T-helper 17 cell (primary cell): ENCODE measurements at regions not wholly inside any gene's neighbourhood (a gene's known extent, or its start where the extent isn't known, plus 50 kb on each side); places are given as distances from the start of the nearest gene placed in this dataset.
"Not testable (repeated sequence)": the region's sequence is repeated elsewhere in the genome, so short reads cannot be mapped to it uniquely, and the experiment has no call there.

Experiments
- ATAC-seq: fragments of 150-1000 bp; cut with Tn5 transposase; 2 replicates; pipeline ENCODE4 v1.10.0; 2021; ENCODE audit warnings: mild to moderate bottlenecking, moderate library complexity
- DNase-seq, 3 donors: peaks; one replicate each; pipeline versions ENCODE4 v3.0.0 to v3.0.0-alpha.2; 2020 to 2021
- H3K9me3 ChIP-seq: one replicate; pipeline ENCODE4 v1.7.0; 2013; ENCODE audit warnings: low read length, mild to moderate bottlenecking; ENCODE audit not compliant: control insufficient read depth, poor library complexity, severe bottlenecking
- H3K27ac Mint-ChIP-seq: one replicate; pipeline ENCODE4 v1.8.0; 2022; ENCODE audit warnings: mild to moderate bottlenecking, moderate library complexity, mixed read lengths
- H3K27me3 Mint-ChIP-seq: one replicate; pipeline ENCODE4 v1.8.0; 2022; ENCODE audit warnings: mixed read lengths
- H3K36me3 Mint-ChIP-seq: one replicate; pipeline ENCODE4 v1.8.0; 2022; ENCODE audit warnings: low read depth, mixed read lengths
- H3K4me1 Mint-ChIP-seq: one replicate; pipeline ENCODE4 v1.8.0; 2022; ENCODE audit warnings: mild to moderate bottlenecking, mixed read lengths
- H3K4me3 Mint-ChIP-seq: one replicate; pipeline ENCODE4 v1.8.0; 2022; ENCODE audit warnings: mild to moderate bottlenecking, moderate library complexity, mixed read lengths

DNA sequence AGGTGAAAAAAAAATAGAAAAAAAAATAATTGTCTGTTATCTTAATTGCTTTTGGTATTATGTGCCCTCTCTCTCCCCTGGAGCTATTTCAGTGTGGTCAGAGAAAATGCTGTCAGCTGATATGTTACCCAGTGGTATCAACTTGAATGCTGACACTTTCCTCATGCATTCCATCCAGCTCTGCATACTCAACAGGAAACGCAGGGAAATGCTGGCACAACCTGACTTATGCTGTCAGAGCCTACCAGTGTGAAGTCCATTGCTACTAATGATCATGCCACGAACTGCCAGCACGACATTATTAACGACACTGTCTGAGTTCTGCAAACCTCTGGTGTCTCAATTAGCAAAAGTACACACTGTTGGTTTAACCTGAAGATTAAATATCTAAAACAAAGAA is 182.8 kb downstream of the ZWINT start:
- Mint-ChIP-seq H3K4me3 (no peak overlapping the region), H3K27me3 (no peaks in the 10 kb centered on the region), H3K27ac (no peak overlapping the region), H3K36me3 (no peaks in the 10 kb centered on the region), H3K4me1 (no peaks in the 10 kb centered on the region)
- no peaks in the 10 kb centered on the region for H3K9me3 ChIP-seq
- DNase-seq (no peak), ATAC-seq (no peak)

DNA sequence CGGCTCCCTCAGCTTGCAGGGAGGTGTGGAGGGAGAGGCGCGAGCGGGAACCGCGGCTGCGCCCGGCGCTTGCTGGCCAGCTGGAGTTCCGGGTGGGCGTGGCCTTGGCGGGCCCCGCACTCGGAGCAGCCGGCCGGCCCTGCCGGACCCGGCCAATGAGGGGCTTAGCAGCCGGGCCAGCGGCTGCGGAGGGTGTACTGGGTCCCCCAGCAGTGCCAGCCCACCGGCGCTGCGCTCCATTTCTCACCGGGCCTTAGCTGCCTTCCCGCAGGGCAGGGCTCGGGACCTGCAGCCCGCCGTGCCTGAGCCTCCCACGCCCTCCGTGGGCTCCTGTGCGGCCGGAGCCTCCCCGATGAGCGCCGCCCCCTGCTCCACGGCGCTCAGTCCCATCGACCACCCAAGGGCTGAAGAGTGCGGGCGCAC is 206.0 kb downstream of the ZWINT start:
- not testable (repeated sequence) for H3K9me3 ChIP-seq, ATAC-seq, H3K4me1 Mint-ChIP-seq, DNase-seq, H3K27me3 Mint-ChIP-seq, H3K4me3 Mint-ChIP-seq, H3K36me3 Mint-ChIP-seq
- H3K27ac Mint-ChIP-seq, result peak overlapping the region; percentile 37

DNA sequence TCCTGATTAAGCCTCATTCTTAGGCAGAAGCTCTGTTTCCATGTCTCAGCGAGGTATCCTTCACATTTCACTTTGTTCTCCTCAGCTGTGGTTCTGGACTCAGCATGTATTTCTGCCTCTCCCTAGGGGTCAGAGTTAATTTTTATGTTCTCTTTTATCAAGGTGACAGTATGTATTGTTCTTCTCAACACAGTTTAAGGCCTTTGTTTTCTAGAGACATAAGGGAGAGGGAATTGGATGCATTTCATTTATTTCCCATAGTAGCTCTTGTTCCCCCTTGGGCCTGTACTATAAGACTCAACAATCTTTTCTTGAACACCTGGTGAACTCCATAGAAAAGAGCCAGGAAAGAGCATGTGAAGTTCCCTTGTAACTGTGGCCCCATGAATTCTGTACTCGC is 214.3 kb downstream of the ZWINT start:
- Mint-ChIP-seq H3K4me3 (no peak overlapping the region), H3K4me1 (no peaks in the 10 kb centered on the region), H3K27me3 (no peaks in the 10 kb centered on the region), H3K36me3 (no peaks in the 10 kb centered on the region), H3K27ac (no peak overlapping the region)
- ATAC-seq (no peak), DNase-seq (no peak)
- peaks cover 3% of the 10 kb centered on the region for H3K9me3 ChIP-seq

DNA sequence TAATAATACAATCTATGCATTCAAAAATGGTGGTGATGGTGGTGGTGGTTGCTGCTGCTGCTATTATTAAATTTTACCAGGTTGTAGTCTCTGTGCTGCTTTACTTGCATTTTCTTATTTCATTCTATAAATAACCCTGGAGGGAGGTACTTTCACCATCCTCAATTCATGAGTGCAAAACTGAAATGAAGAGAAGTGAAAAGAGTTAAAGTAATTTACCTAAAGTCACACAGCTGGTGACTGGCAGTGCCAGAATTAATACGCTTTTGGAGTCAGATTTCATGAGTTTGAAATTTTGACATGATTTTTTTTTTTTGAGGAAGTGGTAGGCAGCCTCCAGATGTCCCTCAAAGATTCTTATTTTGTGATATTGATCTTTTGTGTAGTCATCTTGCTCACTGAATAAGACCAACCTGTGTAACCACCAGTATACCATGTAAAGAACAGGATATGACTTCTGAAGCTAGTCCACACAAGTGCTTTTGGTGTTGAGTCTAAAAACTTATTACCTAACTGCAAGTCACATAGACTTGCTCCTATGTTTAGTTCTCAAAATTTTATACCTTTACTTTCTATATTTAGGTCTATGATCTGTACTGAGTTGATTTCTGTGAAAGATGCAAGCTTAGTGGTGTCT is 218.8 kb downstream of the ZWINT start:
- H3K9me3 ChIP-seq, result no peaks in the 10 kb centered on the region
- Mint-ChIP-seq H3K27ac (no peak overlapping the region), H3K4me1 (no peaks in the 10 kb centered on the region), H3K27me3 (no peaks in the 10 kb centered on the region), H3K4me3 (no peak overlapping the region), H3K36me3 (no peaks in the 10 kb centered on the region)
- DNase-seq (no peak), ATAC-seq (no peak)

DNA sequence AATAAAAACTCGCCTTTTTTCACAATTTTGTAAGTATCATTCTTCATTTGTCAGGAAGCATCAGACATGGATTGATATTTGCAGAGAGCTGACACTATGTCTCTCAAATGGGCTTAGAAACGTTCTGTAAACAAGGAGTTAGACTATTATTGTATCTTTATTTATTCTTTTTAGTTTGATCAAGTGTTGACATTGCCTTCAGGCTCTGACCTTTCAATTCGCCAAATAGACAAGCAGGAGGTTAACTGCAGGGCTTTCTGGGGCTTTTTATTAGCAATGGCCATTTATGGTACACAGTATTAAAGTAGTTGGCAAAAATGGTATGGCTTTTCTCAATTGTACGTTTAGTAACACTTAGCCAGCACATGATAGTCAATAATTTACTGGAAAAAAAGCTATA is 221.7 kb downstream of the ZWINT start:
- ATAC-seq (no peak), DNase-seq (no peak)
- H3K36me3 Mint-ChIP-seq, result no peaks in the 10 kb centered on the region
- H3K27me3 Mint-ChIP-seq, result no peaks in the 10 kb centered on the region
- no peaks in the 10 kb centered on the region for H3K9me3 ChIP-seq
- H3K27ac Mint-ChIP-seq, result no peak overlapping the region
- no peaks in the 10 kb centered on the region for H3K4me1 Mint-ChIP-seq
- H3K4me3 Mint-ChIP-seq, result no peak overlapping the region

DNA sequence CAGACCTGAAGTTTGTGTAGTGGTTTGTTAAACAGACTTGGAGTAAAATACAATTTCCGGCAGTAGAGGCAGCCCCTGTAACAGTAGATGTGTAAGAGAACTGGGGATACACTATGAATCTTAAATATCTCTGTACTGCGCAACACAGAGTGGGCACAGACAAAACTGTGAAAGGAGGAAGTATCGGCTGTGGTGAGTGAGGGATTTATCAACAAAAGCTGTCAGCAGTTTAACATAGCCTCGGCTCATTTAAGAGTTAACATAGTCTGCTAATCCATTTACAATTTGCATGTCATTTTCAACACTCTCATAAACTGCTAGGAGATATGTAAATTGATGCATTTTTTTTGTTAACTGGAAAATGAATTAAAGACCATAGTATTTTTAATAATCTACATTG is 225.2 kb downstream of the ZWINT start:
- DNase-seq (no peak), ATAC-seq (no peak)
- H3K36me3 Mint-ChIP-seq, result no peaks in the 10 kb centered on the region
- no peaks in the 10 kb centered on the region for H3K4me1 Mint-ChIP-seq
- no peaks in the 10 kb centered on the region for H3K9me3 ChIP-seq
- no peak overlapping the region for H3K27ac Mint-ChIP-seq
- H3K4me3 Mint-ChIP-seq, result no peak overlapping the region
- H3K27me3 Mint-ChIP-seq, result no peaks in the 10 kb centered on the region

DNA sequence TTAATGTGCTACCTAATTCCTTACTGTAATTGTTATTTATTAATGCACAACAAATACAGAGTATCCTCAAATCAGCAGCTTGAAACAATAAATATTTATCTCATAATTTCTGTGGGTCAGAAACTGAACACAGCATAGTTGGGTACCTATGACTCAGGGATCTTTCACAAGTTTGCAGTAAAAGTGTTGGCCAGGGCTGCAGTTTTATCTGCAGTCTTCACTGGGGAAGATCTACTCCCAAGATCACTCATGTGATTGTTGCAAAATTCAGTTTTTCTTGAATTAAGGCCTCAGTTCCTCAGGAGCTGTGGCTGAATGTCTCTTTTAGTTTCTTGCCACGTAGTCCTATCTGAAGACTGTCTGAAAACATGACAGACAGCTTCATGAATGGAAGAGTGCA is 237.8 kb downstream of the ZWINT start:
- no peaks in the 10 kb centered on the region for H3K36me3 Mint-ChIP-seq
- no peaks in the 10 kb centered on the region for H3K27me3 Mint-ChIP-seq
- H3K4me1 Mint-ChIP-seq, result no peaks in the 10 kb centered on the region
- no peak overlapping the region for H3K27ac Mint-ChIP-seq
- no peak overlapping the region for H3K4me3 Mint-ChIP-seq
- ATAC-seq (no peak), DNase-seq (no peak)
- no peaks in the 10 kb centered on the region for H3K9me3 ChIP-seq

DNA sequence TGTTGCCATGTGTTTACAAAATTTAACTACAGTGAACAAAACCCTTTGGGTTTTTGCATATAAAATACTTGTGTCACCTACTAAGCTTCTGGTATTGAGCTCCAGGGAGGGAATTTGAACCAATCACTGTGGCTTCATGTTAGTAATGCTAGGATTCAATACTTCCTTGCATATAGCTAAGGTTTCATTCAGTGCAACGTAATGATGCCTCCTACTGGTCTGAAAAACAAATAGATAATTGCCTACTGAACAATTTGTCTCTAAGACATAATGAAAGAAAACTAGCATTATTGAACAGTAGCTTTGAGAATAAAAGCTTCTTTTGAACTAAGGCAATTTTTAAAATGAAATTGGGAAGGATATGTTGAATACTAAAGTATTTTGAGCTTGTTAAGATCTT is 244.4 kb downstream of the ZWINT start:
- DNase-seq (no peak), ATAC-seq (no peak)
- Mint-ChIP-seq H3K27ac (no peak overlapping the region), H3K27me3 (no peaks in the 10 kb centered on the region), H3K4me3 (no peak overlapping the region), H3K4me1 (no peaks in the 10 kb centered on the region), H3K36me3 (no peaks in the 10 kb centered on the region)
- H3K9me3 ChIP-seq, result no peaks in the 10 kb centered on the region

DNA sequence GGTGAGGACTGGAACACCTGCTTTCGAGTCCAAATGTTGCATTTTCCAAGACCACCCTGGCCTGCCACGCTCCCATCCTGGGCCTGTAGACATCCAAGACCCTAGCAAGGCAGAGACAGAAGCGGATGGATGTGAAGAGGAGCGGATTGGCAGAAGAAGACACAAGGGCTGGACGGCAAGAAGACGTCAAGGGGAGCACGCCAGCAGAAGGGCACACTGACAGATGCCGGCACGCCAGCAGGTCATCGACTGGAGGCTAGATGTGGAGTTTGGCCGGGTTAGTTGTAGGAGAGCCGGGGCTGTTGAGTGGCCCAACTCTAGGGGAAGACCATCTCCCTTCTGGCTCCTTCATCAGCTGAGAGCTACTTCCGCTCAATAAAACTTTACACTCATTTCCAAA is 251.6 kb downstream of the ZWINT start:
- DNase-seq (no peak), ATAC-seq (no peak)
- no peaks in the 10 kb centered on the region for H3K4me1 Mint-ChIP-seq
- H3K36me3 Mint-ChIP-seq, result no peaks in the 10 kb centered on the region
- no peaks in the 10 kb centered on the region for H3K27me3 Mint-ChIP-seq
- no peak overlapping the region for H3K27ac Mint-ChIP-seq
- no peaks in the 10 kb centered on the region for H3K9me3 ChIP-seq
- H3K4me3 Mint-ChIP-seq, result no peak overlapping the region

DNA sequence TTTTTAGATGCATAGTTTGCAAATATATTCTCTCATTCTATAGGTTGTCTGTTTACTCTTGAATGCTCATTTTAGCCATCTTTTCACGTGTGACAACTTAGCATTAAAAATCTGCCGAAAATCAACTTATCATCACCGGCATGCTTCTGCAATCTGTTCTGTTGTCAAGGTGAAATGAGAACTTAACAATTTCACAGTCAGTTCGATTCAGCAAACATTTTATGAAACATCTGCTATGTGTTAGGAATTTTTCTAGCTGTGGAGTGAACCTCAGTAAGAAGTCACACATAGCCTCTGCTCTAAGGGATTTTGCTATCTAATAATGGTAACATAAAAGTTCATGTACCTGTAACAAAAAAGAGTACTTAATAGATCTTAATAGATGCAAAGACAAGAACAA is 256.1 kb downstream of the ZWINT start:
- H3K36me3 Mint-ChIP-seq, result no peaks in the 10 kb centered on the region
- H3K9me3 ChIP-seq, result no peaks in the 10 kb centered on the region
- no peaks in the 10 kb centered on the region for H3K27me3 Mint-ChIP-seq
- DNase-seq, result no peak
- ATAC-seq, result no peak
- no peaks in the 10 kb centered on the region for H3K4me1 Mint-ChIP-seq
- no peak overlapping the region for H3K27ac Mint-ChIP-seq
- H3K4me3 Mint-ChIP-seq, result no peak overlapping the region

DNA sequence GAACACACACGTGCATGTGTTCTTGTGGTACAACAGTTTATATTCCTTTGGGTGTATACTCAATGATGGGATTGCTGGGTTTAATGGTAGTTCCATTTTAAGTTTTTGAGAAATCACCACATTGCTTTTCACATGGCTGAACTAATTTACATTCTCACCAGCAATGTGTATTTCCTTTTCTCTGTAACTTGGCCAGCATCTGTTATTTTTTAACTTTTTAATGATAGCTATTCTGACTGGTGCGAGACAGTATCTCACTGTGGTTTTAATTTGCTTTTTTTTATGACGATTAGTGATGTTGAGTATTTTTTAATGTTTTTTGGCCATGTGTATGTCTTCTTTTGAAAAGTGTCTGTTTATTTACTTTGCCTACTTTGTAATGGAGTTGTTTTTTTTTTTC is 256.6 kb downstream of the ZWINT start:
- no peak for ATAC-seq
- no peaks in the 10 kb centered on the region for H3K9me3 ChIP-seq
- DNase-seq, result no peak
- Mint-ChIP-seq H3K4me3 (no peak overlapping the region), H3K27ac (no peak overlapping the region), H3K4me1 (no peaks in the 10 kb centered on the region), H3K36me3 (no peaks in the 10 kb centered on the region), H3K27me3 (no peaks in the 10 kb centered on the region)

DNA sequence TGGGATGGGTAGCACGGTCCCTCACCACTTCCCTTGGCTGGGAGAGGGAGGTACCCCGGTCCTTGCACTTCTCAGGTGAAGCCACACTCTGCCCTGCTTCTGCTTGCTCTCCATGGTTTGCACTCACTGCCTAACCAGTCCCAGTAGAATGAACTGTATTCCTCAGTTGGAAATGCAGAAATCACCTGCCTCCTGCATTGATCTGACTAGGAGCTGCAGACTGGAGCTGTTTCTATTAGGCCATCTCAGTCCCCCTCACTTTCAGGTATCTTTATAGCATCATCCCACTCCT is 264.9 kb downstream of the ZWINT start:
- no peaks in the 10 kb centered on the region for H3K9me3 ChIP-seq
- H3K4me1 Mint-ChIP-seq, result no peaks in the 10 kb centered on the region
- no peaks in the 10 kb centered on the region for H3K36me3 Mint-ChIP-seq
- H3K27me3 Mint-ChIP-seq, result no peaks in the 10 kb centered on the region
- no peak overlapping the region for H3K27ac Mint-ChIP-seq
- H3K4me3 Mint-ChIP-seq, result no peak overlapping the region
- no peak for ATAC-seq
- no peak for DNase-seq

DNA sequence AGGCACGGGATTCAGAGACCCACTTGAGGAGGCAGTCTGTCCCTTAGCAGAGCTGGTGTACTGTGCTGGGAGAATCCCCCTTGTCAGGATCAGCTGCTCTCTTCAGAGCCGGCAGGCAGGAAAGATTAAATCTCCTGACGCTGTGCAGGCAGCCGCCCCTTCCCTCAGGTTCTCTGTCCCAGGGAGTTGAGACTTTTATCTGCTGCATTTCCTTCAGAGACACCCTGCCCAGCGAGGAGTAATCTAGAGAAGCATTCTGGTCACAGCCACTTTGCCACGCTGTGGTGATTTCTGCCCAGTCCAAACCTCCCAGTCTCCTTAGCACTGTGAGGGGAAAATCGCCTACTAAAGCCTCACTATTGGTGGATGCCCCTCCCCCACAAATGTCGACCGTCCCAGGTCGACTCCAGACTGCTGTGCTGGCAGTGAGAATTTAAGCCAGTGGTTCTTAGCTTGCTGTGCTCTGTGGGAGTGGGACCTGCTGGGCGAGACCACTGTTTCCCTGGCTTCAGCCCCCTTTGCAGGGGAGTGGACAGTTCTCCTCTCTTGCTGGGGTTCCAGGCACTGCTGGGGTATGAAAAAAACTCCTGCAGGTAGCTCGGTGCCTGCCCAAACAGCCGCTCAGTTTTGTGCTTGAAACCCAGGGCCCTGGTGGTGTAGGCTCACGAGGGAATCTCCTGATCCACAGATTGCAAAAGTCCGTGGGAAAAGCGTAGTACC is 265.4 kb downstream of the ZWINT start:
- no peak for ATAC-seq

DNA sequence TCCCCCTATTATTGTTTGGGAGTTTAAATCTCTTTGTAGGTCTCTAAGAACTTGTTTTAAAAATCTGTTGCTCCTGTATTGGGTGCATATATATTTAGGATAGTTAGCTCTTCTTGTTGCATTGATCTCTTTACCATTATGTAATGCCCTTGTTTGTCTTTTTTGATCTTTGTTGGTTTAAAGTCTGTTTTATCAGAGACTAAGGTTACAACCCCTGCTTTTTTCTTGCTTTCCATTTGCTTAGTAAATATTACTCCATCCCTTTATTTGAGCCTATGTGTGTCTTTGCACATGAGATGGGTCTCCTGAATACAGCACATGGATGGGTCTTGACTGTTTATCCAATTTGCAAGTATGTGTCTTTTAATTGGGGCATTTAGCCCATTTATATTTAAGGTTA is 267.4 kb downstream of the ZWINT start:
- not testable (repeated sequence) for H3K4me3 Mint-ChIP-seq, H3K27ac Mint-ChIP-seq, ATAC-seq, H3K4me1 Mint-ChIP-seq, H3K36me3 Mint-ChIP-seq, H3K27me3 Mint-ChIP-seq, DNase-seq, H3K9me3 ChIP-seq

More for the DNA sequence above, 265.4 kb downstream of the ZWINT start:
- Mint-ChIP-seq H3K27ac (no peak overlapping the region), H3K4me3 (no peak overlapping the region), H3K4me1 (no peaks in the 10 kb centered on the region), H3K36me3 (no peaks in the 10 kb centered on the region), H3K27me3 (no peaks in the 10 kb centered on the region)
- no peaks in the 10 kb centered on the region for H3K9me3 ChIP-seq
- DNase-seq, result no peak
